Forelimb muscle (tissue), 1 donor: ENCODE measurements at regions not wholly inside any gene's neighbourhood (a gene's known extent, or its start where the extent isn't known, plus 50 kb on each side); places are given as distances from the start of the nearest gene placed in this dataset.
"Not testable (repeated sequence)": the region's sequence is repeated elsewhere in the genome, so short reads cannot be mapped to it uniquely, and the experiment has no call there.

Experiments
- DNase-seq: peaks from one replicate; pipeline ENCODE4 v3.0.0-alpha.2; 2013; ENCODE audit warnings: low read depth

DNA sequence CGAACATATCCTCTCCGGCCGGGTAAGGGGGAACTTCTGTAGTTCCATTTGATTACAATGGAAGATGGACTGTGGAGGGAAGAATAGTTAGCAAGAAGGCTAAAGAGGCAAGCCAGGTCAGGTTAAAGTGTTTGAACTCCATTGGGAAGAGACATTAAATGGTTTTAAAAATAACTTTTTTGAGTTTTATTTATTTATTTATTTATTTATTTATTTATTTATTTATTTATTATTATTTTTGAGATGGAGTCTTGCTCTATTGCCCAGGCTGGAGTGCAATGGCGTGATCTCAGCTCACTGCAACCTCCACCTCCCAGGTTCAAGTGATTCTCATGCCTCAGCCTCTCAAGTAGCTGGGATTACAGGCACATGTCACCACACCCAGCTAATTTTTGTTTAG is 441.9 kb downstream of the TOX3 start:
- DNase-seq: not testable (repeated sequence)

- DNase-seq: no peak
These were observed 443.2 kb downstream of the TOX3 start for GRCh38 chr16:52103791-52104190.

- DNase-seq: peak; percentile 29
These were observed 445.7 kb downstream of the TOX3 start for GRCh38 chr16:52101246-52101645.

DNA sequence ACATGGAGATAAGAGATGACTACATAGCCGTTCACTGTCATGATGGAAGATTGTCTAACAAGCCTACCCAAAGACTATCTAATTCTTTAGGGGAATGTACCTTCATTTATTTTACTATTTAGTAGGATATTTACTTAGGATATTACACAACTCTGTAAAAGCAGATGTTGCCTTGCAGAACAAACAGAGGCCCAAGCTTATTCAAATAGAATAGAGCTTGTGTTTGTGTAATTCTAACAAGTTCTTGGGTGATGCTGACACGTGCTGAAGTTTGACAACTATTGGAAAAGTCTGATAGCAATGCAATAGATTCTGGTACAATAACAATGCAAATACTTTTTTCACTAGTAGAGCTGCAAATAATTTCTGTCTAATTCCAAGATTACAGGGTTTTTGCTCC is 447.6 kb downstream of the TOX3 start:
- no peak for DNase-seq

DNA sequence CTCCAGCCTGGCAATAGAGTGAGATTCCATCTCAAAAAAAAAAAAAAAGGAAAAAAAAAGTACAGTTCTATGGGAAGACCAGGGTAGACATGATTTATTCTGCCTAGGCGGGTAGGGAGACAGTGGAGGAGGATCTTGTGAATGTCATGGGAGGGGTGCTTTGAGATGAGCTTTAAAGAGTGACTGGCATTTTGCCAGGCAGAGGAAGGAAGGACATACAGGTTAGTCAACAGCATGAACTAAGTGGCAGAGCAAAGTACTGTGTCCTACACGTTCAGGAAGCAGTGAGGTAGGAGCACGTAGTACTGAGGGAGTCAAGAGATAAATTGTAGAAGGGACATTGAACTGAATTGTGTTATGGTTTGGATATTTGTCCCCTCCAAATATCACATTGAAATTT is 451.5 kb downstream of the TOX3 start:
- no peak for DNase-seq

GRCh38 chr16:52092126-52092525 is 454.8 kb downstream of the TOX3 start:
- no peak for DNase-seq

DNA sequence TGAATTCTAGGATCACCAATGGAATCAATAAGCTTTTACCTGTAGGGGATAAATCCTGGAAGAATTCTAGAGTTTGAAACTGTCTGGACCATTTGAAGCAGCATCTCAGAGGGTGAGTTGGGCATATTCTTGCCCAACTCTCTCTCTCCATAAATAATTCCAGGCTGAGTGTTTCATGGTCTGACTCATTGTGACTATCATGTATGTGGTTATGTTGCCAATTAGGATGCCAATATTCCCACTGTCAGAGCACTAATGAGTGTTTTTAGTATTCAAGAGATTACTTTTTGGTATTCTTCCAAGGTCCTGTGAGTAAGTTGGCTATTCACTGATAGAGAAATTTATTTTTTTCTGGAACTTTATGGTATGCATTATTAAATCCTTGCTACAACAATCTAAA is 456.9 kb downstream of the TOX3 start:
- DNase-seq: no peak

GRCh38 chr16:52089476-52089875 is 457.5 kb downstream of the TOX3 start:
- no peak for DNase-seq

- DNase-seq: no peak
These were observed 460.0 kb downstream of the TOX3 start for GRCh38 chr16:52086901-52087300.

GRCh38 chr16:52078716-52079655 is 468.0 kb downstream of the TOX3 start:
- no peak for DNase-seq

DNA sequence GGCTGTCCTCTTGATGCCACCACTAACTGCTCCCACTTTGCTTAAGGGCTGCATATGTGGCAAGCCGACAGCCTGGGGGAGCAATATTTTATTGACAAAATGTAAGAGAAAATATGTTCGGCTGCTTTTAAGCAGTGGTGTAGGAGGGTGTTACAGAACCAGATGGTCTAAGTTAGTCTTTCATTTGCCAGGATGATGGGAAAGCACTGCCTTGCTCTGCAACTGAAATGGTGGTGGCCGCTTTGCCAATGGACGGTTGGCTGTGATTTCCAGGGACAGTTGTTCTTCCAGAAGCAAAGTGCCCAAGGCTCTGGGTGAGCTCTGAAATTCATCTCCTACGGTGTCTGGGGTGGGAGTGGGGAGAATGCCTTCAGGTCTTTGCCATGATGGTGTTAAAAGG is 469.3 kb downstream of the TOX3 start:
- no peak for DNase-seq

DNA sequence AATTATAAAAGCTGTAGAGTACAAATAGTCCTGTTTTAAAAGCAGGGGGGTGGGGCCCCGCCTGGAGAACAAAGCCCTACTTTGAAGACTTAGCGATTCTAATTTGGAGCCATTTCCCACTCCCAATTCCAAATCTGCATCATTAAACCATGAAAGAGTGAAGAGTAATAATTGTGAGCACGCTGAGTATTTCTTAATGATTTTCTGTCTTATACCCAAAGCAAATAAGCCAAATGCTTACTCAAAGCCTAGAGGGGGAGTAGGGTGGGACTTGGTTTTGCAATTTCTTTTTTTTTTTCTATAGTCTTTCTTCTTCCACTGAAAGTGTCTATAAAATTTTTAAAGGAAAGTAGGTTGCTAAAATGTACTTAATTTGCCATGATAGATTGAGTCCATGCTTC is 470.1 kb downstream of the TOX3 start:
- no peak for DNase-seq

GRCh38 chr16:52076332-52076731 is 470.6 kb downstream of the TOX3 start:
- no peak for DNase-seq

GRCh38 chr16:52074133-52074532 is 472.8 kb downstream of the TOX3 start:
- DNase-seq: no peak

GRCh38 chr16:52073024-52073423 is 473.9 kb downstream of the TOX3 start:
- DNase-seq: no peak

DNA sequence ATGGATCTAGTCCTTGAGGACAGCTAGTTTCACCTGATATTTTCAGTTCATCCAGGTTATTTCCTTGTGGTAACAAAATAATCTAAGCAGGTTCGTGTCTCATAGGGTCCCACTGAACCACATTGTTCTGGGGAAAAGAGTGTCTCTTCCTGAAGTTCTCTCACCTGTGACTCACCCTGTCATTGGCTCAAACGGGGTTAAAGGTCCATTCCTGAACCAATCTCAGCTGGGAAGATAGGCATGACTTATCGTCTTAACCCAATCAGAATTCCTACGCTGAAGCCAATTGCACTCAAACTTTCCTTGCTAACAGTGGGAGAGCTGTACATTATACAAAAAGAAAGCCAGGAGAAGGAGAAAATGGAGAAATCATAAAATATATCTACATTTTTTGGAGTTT is 475.8 kb downstream of the TOX3 start:
- DNase-seq: no peak

DNA sequence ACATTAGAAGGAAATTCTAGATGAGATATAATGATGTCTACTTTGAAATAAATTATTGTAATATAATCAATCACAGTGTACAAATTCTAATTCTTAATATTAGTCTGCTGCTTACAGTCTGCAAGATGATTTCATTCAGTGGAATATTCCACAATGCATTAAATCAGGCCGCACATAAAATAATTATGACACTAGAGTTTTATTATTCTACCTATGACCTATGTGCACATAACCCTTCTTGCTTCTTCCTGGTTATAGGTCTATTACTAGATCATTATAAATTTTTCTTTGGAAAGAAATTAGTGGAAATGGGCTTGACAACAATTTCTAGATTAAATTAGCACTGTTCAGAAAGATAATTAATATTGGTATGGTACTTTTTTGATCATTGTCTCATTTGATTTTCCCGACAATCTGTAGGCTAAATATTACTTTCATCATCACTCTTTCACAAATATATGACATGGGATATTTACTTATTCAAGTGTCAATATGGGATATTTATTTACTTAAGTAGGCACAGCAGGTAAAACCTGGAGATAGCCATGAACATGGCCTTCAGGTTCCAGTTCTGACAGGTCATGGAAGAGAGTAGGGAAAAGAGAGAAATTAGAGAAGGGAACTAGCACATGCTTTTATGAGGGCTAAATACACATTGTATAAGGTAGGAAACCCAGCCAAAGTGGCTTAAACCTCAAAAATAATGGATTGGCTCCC is 476.4 kb downstream of the TOX3 start:
- no peak for DNase-seq

GRCh38 chr16:52069866-52070265 is 477.1 kb downstream of the TOX3 start:
- DNase-seq: peak; percentile 20

- peak; percentile 26 for DNase-seq
These were observed 478.4 kb downstream of the TOX3 start for GRCh38 chr16:52068447-52069074.

GRCh38 chr16:52066962-52067361 is 480.0 kb downstream of the TOX3 start:
- DNase-seq: no peak

- no peak for DNase-seq
These were observed 490.7 kb downstream of the TOX3 start for GRCh38 chr16:52056259-52056658.

DNA sequence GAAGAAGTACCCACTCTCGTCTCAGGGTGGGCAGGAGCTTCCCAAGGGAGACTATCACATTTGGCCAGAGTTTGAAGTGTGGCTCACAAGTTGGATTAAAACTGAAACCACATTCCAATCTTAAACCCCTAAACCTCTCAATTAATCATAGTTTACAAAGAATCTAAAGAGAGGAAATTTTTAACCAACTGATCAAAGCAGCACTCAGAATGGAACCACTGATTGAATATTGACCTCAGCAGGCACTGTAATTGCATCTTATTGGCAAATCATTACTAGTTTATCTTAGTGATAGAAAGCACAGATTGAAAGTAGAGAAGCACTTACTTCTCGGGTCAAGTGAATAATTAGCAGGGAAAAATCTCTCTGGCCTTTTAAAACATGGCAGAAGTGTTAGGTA is 491.6 kb downstream of the TOX3 start:
- no peak for DNase-seq

- no peak for DNase-seq
These were observed 492.6 kb downstream of the TOX3 start for GRCh38 chr16:52054326-52054725.
